OCI-LY7 (cell line): ENCODE measurements at regions not wholly inside any gene's neighbourhood (a gene's known extent, or its start where the extent isn't known, plus 50 kb on each side); places are given as distances from the start of the nearest gene placed in this dataset.

Experiments
- CTCF ChIP-seq: fragments of 200-600 bp; sonication (generic); conservative IDR thresholded peaks from 2 replicates; pipeline ENCODE4 v1.5.1; 2014; ENCODE audit warnings: mild to moderate bottlenecking, antibody characterized with exemption, low read length, moderate library complexity, mixed read lengths
- EZH2phosphoT487 ChIP-seq: fragments of 200-600 bp; sonication (generic); IDR thresholded peaks from 2 replicates; pipeline ENCODE4 v1.6.1; 2018; ENCODE audit warnings: low read depth, borderline replicate concordance, mild to moderate bottlenecking, mixed run types, antibody characterized with exemption, low read length, moderate library complexity, mixed read lengths

- TF ChIP-seq CTCF (no peak), EZH2phosphoT487 (no peak)
Measured at GRCh38 chr3:88462230-88462629, 312.5 kb downstream of the C3orf38 start.
